GM12874 (cell line): ENCODE measurements at regions not wholly inside any gene's neighbourhood (a gene's known extent, or its start where the extent isn't known, plus 50 kb on each side); places are given as distances from the start of the nearest gene placed in this dataset.

Experiments used
- CTCF ChIP-seq: IDR thresholded peaks from 2 replicates; pipeline ENCODE4 v1.5.1; 2011; ENCODE audit warnings: low read depth, mild to moderate bottlenecking, control low read depth, low read length, moderate library complexity; ENCODE audit not compliant: insufficient read depth

GRCh38 chr17:12546983-12547382, 118.7 kb upstream of the MYOCD start:
- TF ChIP-seq CTCF, result no peak

- TF ChIP-seq CTCF, result no peak
Observed at GRCh38 chr17:12547831-12548230, 117.9 kb upstream of the MYOCD start.

GRCh38 chr17:12548558-12548957, 117.1 kb upstream of the MYOCD start:
- no peak for TF ChIP-seq CTCF

- no peak for TF ChIP-seq CTCF
Observed at GRCh38 chr17:12549499-12550041, 116.1 kb upstream of the MYOCD start.

GRCh38 chr17:12553625-12554024, 112.1 kb upstream of the MYOCD start:
- TF ChIP-seq CTCF, result no peak

- TF ChIP-seq CTCF, result no peak
Observed at GRCh38 chr17:12554251-12554650, 111.4 kb upstream of the MYOCD start.

- no peak for TF ChIP-seq CTCF
Observed at GRCh38 chr17:12566291-12566690, 99.4 kb upstream of the MYOCD start.
